ENCODE measurements at regions not wholly inside any gene's neighbourhood (a gene's known extent, or its start where the extent isn't known, plus 50 kb on each side); places are given as distances from the start of the nearest gene placed in this dataset.

GRCh38 chr10:78129211-78129610 lies 95.5 kb downstream of the RPS24 start:
- no peak overlapping the region for H3K4me3 ChIP-seq (ENCODE audit: low read depth, low read length)
- no peak for DNase-seq (ENCODE audit: low read depth)
- no peak for TF ChIP-seq CTCF (conservative IDR thresholded peaks at IDR 0.05; ENCODE audit: low read depth, low read length)

- H3K4me3 ChIP-seq (ENCODE audit: low read depth, low read length), result no peak overlapping the region
- TF ChIP-seq CTCF (conservative IDR thresholded peaks at IDR 0.05; ENCODE audit: low read depth, low read length), result no peak
- DNase-seq (ENCODE audit: low read depth), result no peak
These were observed 97.5 kb downstream of the RPS24 start for GRCh38 chr10:78130966-78131710.

- TF ChIP-seq CTCF (conservative IDR thresholded peaks at IDR 0.05; ENCODE audit: low read depth, low read length), result no peak
- DNase-seq (ENCODE audit: low read depth), result no peak
- H3K4me3 ChIP-seq (ENCODE audit: low read depth, low read length), result no peak overlapping the region
These were observed 101.2 kb downstream of the RPS24 start for GRCh38 chr10:78134773-78135306.

GRCh38 chr10:78137147-78137546 lies 103.5 kb downstream of the RPS24 start:
- H3K4me3 ChIP-seq (ENCODE audit: low read depth, low read length), result no peak overlapping the region
- DNase-seq (ENCODE audit: low read depth), result no peak
- TF ChIP-seq CTCF (conservative IDR thresholded peaks at IDR 0.05; ENCODE audit: low read depth, low read length), result no peak

- H3K4me3 ChIP-seq (ENCODE audit: low read depth, low read length), result no peak overlapping the region
- no peak for TF ChIP-seq CTCF (conservative IDR thresholded peaks at IDR 0.05; ENCODE audit: low read depth, low read length)
- no peak for DNase-seq (ENCODE audit: low read depth)
These were observed 105.7 kb downstream of the RPS24 start for GRCh38 chr10:78139341-78139740.

- H3K4me3 ChIP-seq (ENCODE audit: low read depth, low read length), result no peak overlapping the region
- no peak for TF ChIP-seq CTCF (conservative IDR thresholded peaks at IDR 0.05; ENCODE audit: low read depth, low read length)
- no peak for DNase-seq (ENCODE audit: low read depth)
These were observed 106.5 kb downstream of the RPS24 start for GRCh38 chr10:78140066-78140630.

Data from epithelial cell of proximal tubule (primary cell).